HG02885 (cell line): ENCODE measurements at regions not wholly inside any gene's neighbourhood (a gene's known extent, or its start where the extent isn't known, plus 50 kb on each side); places are given as distances from the start of the nearest gene placed in this dataset.
"Not testable (repeated sequence)": the region's sequence is repeated elsewhere in the genome, so short reads cannot be mapped to it uniquely, and the experiment has no call there.

Experiments used
- ATAC-seq: cut with Tn5 transposase; IDR thresholded peaks from one replicate; pipeline ENCODE4 v1.9.1; 2021; ENCODE audit warnings: mild to moderate bottlenecking; ENCODE audit not compliant: unreplicated experiment, poor library complexity

GRCh38 chr5:162719720-162720119 lies 652.1 kb downstream of the GABRG2 start:
- ATAC-seq: no peak

DNA sequence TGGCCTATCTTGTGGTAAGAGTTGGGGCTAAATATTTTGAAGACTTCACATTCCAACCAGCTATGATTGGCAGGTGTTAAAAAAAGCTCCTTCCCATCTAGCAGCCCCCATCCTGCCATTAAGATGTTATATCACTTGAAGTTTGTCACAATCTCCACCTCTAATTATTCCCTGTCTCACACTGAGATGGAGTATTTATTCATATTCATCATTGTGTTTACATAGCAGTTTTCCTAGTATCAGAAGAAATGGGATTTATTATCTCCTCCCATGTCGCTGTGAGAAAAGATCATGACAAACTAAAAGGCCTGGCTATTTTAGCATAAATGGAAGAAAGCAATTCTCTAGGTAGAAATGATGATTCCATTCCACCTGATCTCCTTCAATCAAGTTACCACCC lies 653.6 kb downstream of the GABRG2 start:
- no peak for ATAC-seq

GRCh38 chr5:162752612-162753011 lies 684.8 kb upstream of the CCNG1 start:
- ATAC-seq: no peak

DNA sequence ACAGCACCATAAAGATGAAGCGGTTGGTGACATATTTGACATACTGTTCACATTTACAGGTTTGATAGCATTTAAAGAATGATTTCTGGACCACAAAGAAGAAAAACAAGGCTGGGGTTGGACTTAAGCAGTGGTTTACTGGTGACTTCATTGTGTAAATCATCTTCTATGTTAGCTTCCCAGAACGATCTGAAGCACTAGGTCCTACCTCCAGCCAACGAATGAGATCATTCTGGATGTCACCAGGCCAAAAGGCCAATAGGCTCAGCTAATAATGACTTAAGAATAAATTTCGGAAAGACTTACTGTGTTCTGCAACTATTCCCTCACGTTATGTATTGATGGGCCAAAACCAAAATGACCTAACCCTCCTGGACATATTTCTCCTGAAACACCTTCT lies 675.3 kb upstream of the CCNG1 start:
- no peak for ATAC-seq

DNA sequence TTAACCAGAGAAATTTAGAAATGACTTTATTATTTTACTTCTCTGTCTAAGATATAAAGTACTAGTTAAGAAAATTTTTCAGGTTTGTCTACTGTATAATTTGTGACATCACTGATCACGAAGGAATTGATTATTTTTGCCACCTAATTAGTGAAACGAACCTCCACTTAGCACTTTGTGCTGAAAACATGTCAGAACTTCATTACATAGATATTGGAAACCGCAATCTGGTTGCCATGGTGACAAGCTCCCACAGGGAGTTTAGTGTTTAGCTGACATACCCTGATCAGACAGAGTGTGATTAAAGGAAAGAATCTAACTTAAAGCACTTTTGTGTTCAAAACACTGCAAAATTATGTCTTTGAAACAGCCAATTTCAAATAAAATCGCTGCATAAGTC lies 668.4 kb upstream of the CCNG1 start:
- no peak for ATAC-seq

DNA sequence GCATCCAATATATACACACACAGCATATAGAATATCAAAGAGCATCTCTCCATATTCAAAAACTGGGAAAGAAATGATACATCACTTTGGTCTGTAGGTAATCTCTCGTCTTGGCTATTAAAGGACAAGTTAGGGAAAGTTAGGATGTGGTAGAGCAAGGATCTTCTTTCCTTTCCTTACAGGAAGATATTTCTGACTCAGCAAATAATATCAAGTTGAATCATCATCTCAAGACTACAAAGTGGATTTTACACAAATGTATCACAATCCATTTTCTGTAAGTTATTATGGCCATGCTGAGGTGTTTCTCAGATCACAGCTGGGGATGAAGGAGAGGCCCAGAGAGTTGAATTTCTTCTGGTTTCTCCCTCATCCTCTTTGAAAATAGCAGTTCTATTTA lies 651.7 kb upstream of the CCNG1 start:
- ATAC-seq: no peak

GRCh38 chr5:162786234-162786633 lies 651.2 kb upstream of the CCNG1 start:
- ATAC-seq: no peak

DNA sequence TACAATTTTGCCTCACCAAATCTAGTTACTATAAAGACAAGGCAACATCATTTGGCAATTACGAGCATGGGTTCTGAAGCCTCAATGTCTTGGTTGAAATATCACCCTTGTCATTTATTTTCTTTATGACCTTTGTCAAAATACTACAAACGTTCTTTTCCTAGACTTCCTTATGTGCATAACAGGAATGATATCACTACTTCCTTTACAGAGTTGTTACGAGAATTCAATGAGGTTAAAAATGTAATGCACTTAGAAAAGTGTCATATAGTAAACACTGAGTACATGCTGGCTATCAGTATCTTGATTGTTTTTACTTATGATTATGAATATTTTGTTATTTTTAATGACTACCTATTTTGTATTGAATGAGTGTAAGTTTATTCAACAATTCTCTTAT lies 640.9 kb upstream of the CCNG1 start:
- no peak for ATAC-seq

- no peak for ATAC-seq
Measured at GRCh38 chr5:162800301-162800700, 637.1 kb upstream of the CCNG1 start.

GRCh38 chr5:162801235-162801634 lies 636.2 kb upstream of the CCNG1 start:
- no peak for ATAC-seq

- no peak for ATAC-seq
Measured at GRCh38 chr5:162806195-162806594, 631.2 kb upstream of the CCNG1 start.

- no peak for ATAC-seq
Measured at GRCh38 chr5:162811071-162811470, 626.3 kb upstream of the CCNG1 start.

DNA sequence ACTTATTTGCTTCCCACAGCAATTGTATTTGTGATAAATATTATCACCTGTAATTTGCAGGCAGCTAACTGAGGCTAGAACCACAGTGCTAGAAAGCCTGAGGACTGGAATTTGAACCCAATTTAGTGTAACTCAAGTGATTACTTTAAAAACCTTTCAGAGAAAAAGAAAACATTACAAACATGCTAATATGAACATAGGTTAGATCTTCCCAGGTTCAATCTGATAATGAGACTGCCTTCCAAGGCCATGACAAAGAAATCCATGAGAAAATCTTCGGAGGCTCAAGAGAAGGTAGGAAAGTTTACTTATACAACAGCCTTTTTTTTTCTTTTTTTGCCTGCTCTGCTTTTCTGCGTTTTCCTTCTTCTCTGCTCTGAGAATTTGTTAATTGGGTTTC lies 620.6 kb upstream of the CCNG1 start:
- no peak for ATAC-seq

- ATAC-seq: no peak
Measured at GRCh38 chr5:162817364-162817763, 620.0 kb upstream of the CCNG1 start.

- not testable (repeated sequence) for ATAC-seq
Measured at GRCh38 chr5:162821664-162822063, 615.7 kb upstream of the CCNG1 start.

DNA sequence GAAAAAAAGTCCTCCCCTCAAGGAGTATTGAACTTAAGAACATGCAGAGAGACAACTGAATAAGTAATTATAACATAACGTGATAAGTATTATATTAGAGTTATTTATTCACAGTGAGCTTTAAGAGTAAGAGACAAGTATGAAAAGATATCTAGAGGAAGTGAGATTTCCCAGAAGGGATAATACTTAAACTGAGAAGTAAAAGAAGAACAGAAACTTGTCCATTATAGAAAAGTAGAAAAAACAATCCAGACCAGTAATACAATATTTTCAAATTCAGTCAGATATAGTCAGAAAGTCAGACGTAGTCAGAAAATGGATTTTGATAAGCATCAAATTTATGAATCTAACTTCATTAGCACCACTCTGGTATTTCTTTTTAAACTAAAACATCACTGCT lies 613.0 kb upstream of the CCNG1 start:
- ATAC-seq: no peak

DNA sequence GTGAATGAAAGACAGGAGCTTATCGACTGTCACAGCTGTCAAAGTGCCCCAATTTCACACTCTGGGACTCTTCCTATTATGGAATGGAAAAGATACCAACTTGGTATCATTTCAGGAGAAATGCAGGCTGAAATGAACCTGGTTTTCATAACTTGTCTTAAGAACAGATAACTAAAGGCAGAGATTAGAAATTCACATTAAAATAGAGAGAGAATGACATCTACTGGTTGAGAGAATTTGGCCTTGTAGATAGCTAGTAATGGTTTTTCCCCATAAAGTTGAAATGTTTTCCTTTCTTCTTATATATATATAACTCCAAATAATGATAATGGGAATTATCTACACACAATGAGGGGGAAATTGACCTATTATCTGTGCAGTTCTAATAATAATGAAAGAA lies 600.2 kb upstream of the CCNG1 start:
- no peak for ATAC-seq

DNA sequence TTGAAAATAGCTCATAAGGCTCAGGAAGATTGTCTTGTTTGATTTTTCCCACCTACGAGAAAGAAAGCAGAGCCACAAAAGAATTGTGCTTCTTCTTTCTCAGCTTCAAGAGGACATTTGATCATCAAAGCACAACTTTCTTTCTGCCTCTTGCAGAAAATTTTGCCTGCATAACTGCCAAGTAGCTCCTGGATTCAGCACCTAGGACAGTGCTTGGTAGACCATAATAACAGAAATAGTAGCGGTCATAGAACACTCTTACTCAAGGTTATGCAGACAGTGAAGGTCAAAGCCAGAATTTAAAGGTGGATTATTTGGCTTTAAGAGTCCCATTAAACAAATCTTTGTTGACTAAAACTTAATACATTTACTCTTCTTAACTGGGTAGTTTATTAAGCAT lies 594.7 kb upstream of the CCNG1 start:
- no peak for ATAC-seq

GRCh38 chr5:162852134-162852533 lies 585.3 kb upstream of the CCNG1 start:
- ATAC-seq: no peak

GRCh38 chr5:162858770-162859169 lies 578.6 kb upstream of the CCNG1 start:
- no peak for ATAC-seq

- no peak for ATAC-seq
Measured at GRCh38 chr5:162870966-162871365, 566.4 kb upstream of the CCNG1 start.

GRCh38 chr5:162882629-162883028 lies 554.8 kb upstream of the CCNG1 start:
- ATAC-seq: no peak

- ATAC-seq: no peak
Measured at GRCh38 chr5:162886717-162887116, 550.7 kb upstream of the CCNG1 start.
